Suppressor macrophage treated with lipopolysaccharide for 4 hours (primary cell): ENCODE measurements at regions not wholly inside any gene's neighbourhood (a gene's known extent, or its start where the extent isn't known, plus 50 kb on each side); places are given as distances from the start of the nearest gene placed in this dataset.
"Not testable (repeated sequence)": the region's sequence is repeated elsewhere in the genome, so short reads cannot be mapped to it uniquely, and the experiment has no call there.

Experiments used
- DNase-seq: peaks from one replicate; pipeline ENCODE4 v3.0.0-alpha.2; 2020

GRCh38 chr13:80677227-80677626 lies 336.3 kb upstream of the SPRY2 start:
- no peak for DNase-seq

GRCh38 chr13:80675442-80675841 lies 334.5 kb upstream of the SPRY2 start:
- not testable (repeated sequence) for DNase-seq

- DNase-seq = no peak
Measured at GRCh38 chr13:80671773-80672172, 330.8 kb upstream of the SPRY2 start.

- no peak for DNase-seq
Measured at GRCh38 chr13:80669112-80669511, 328.2 kb upstream of the SPRY2 start.

GRCh38 chr13:80668452-80668851 lies 327.5 kb upstream of the SPRY2 start:
- DNase-seq = no peak

DNA sequence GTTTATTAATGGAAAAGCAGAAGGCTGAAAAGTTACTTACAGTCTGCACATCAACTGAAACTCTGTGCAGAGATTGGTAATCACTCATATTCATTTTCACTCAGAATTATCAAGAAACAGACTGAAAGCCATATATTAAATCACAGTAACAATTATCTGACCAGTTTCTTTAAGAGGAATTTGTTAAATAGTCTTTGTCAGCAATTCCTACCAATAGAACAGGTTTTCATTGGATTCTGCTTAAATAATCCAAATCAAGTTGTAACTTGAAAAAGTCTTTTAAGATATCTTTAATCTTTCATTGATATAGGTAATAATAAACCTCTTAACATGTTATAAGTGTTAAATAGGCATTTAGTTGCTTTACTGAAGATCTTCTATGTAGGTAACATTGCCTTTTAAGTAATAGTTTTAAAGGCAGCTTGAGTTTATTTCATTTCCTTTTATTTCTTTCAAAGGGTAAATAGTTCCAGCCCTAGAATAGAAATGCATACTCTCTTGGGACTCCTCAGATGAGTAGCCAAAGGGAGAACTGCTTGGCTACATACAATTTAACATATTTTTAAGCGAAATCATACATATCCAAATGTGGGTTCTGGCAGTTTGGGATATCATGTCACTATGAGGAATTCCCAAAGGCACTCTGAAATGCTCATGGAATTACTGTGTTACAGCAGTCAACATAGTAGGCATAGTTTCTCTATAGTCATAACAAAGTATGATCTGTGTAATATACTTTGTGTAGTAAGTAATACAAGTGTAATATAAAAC lies 326.0 kb upstream of the SPRY2 start:
- DNase-seq = no peak

GRCh38 chr13:80665792-80666333 lies 324.9 kb upstream of the SPRY2 start:
- DNase-seq = no peak

- no peak for DNase-seq
Measured at GRCh38 chr13:80664950-80665349, 324.0 kb upstream of the SPRY2 start.

DNA sequence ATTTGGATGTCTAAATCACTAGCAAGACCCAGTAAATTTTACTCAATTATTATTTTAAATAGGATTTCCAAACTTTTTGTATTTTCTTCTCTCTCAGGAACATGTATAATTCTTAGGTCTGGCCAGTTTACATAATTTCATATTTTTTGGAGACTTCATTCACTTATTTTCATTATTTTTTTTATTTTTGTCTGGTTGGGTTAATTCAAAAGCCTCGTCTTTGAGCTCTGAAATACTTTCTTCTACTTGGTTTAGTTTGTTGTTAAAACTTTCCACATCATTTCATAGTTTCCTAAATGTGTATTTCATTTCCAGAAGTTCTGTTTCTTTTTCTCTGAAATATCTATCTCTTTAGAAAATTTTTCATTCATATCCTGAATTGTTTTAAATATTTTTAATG lies 322.9 kb upstream of the SPRY2 start:
- no peak for DNase-seq

DNA sequence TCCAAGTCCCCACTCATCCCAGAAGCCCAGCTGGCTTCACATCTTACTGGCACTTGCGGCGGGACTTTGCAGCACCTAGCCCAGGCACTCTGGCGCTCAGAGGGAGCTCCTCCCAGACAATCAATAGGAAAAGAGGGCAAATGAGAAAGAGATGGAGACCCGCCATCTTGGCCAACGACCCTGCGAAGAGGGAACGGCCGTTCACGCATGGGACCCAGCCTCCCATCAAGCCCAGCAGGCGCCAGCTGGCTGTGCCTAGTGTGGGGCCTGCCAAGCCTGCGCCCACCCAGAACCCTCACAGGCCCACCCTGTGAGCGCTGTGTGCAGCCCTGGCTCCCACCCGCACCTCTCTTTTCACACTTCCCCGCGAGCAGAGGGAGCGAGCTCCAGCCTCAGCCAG lies 317.8 kb upstream of the SPRY2 start:
- no peak for DNase-seq

GRCh38 chr13:80656512-80656904 lies 315.6 kb upstream of the SPRY2 start:
- DNase-seq = no peak

DNA sequence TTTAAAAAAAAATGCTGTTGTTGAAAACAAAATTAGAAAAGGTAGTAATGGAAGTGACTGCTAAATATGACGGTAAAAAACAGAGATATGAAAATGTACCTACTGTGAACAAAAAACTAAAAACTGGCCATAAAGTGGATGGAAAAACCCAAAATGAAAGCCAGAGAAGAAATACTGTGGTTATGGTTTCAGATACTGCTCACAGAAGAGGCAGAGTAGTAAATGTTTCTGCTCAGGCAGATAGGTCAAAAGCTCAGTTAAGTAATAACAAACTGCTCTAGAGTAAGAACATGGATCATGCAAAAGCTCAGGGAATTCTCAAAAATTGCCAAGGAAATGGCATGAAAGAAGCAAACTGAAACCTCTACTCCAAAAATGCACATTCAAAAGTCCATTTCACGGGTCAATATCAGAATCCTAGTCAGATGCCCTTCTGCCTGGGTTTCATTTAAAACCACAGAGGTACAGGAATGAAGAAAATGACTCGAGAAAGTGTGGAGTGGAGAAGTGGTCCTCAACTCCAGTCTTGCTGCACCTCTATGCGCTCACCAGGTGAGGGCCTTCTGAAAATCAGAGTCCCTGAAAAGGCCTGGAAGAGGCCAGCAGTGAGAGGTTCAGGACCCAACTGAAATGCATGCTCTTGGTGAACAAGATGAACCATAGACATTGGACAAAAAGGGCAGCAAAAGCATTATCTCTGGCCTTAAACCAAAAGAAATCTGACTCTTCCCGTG lies 315.0 kb upstream of the SPRY2 start:
- no peak for DNase-seq

DNA sequence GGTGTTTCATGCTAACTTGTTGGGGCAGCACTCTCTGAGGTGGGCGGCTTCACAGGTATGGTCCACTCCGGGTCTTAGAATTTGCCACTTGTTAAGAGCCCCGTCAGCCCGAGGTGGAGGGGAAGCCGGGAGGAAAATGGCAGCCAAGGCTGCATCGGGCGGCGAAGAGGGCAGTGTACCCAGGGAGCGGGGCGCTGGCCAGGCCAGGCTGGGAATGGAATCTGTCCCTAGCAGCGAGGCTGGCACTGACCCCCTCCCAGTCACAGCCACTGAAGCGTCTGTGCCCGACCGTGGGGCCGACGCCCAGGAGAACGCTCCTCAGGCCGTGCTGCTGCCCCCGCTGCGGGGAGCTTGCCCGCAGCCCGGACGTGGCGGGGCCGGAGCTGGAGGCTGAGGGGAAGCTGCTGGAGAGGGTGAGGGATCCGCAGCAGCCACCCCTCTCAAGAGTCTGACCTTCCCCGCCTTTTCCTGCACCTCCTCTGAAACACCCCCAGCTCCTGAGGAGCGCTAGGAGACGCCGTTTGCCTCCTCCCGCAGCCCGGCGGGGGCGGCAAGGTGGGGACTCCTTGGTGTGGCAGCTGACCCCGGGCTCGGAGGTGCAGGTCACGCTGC lies 313.8 kb upstream of the SPRY2 start:
- no peak for DNase-seq

- DNase-seq = no peak
Measured at GRCh38 chr13:80649274-80649673, 308.3 kb upstream of the SPRY2 start.

- no peak for DNase-seq
Measured at GRCh38 chr13:80642641-80643040, 301.7 kb upstream of the SPRY2 start.

DNA sequence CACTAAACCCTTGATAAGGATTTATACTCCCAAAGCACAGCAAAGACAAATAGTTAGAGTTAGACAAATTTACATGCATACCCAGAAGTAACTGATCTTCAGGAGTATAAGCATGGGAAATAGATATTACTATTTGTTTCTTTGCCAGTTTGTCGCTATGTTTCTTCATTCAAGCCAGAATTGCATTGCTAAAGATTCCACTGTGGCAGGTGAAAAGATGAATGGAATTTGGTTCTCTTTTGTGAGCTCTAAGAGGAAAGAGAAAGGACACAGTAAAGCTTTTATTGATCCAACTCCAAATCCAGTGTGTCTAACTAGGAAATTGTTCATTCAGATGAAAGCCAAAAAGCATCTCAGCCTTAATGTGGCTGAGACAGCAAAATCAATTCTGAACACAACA lies 292.3 kb upstream of the SPRY2 start:
- no peak for DNase-seq

DNA sequence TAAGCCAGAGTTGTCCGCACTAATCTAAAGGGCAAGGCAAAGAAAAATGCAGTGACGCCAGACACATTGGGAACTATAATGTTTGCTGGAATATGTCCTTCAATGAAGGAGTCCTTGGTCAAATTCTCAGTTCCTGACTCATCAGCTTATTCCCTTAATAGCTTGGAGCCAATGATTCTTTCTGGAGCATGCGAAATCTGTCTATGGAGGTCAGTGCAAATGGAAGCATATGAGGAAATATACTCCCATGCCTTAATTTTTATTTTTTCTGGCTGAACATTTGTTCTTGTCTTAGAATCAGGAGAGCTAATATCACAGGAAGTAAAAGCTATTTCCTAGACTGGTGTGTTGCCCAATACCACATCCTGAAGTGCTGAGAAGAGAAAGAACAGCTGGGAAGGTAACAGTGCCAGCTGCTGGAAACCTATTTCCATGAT lies 289.8 kb upstream of the SPRY2 start:
- no peak for DNase-seq

DNA sequence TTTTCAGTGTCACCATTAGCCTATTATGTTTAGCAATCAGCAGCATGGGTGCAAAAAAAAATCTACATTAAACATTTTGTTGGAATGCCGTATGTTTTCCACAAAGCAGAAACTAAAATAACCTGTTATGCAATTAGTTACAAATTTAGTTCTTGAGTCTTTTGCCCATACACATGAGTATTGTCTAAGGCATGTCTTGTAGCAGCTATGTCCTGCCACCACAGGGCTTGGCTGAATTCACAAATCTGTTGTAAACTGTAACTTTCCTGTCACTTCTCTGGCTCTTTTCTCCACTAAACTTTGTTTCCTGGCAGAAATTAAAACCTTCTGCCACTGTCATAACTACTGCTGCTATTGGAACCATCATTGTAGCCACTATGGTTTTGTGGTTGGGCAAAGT lies 277.9 kb upstream of the SPRY2 start:
- no peak for DNase-seq

DNA sequence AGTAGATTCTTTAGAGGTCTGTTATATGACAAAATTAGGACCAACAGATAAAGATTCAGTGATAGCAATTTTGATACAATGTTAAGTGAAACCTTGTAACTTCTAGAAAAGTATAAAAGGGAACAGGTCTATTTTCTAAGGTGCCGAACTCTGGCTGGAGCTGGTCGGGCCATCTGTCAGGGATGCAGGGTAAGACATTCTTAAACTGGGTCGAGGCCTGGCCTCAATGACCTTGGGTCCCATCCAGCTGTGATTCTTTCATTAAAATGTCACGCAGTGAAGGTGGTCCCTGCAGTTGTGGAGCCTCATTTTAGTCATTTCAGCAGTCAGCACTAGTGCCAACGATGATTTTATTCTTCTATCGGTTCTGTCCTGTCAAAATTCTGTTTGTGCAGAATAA lies 271.9 kb upstream of the SPRY2 start:
- no peak for DNase-seq

DNA sequence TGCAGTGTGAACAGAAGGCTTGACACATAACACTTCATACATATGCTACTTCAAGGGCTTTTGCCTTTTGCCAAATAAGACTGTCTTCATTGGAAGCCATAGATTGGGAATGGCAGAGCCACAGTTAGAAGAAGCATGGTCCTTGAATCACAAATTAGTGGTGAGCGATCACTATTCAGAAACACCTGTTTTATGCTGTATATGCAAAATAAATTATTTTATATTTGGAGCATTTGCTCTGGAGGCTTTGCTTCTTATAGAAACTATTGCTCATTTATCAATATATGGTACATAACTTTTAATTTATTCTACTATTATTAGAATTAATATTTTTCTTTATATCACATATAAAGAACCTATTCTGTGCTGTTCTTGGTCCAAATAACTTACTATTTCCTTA lies 270.4 kb upstream of the SPRY2 start:
- DNase-seq = no peak

GRCh38 chr13:80605716-80606115 lies 264.8 kb upstream of the SPRY2 start:
- no peak for DNase-seq

DNA sequence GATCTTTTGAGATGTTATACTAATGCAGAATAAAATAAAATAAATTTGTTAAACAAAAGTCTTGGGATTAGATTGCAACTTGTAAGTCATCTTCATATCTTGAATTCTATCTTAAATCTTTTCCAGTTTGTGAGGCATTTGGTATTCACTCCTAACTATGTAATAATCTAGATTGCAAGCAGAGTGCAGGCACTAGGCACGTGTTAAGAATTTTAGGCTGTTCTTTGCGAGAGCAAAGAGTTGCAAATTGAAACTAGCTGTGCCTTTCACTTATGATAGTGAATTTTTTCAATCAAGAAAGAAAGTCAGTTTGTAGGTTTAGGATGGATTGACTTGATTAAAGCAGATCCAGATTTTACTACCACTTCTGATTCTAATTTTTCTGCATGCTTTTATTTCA lies 264.1 kb upstream of the SPRY2 start:
- DNase-seq = no peak

GRCh38 chr13:80604098-80604497 lies 263.2 kb upstream of the SPRY2 start:
- no peak for DNase-seq

- DNase-seq = no peak
Measured at GRCh38 chr13:80603351-80603750, 262.4 kb upstream of the SPRY2 start.
